Upper lobe of left lung (tissue), 4 donors: ENCODE measurements at regions not wholly inside any gene's neighbourhood (a gene's known extent, or its start where the extent isn't known, plus 50 kb on each side); places are given as distances from the start of the nearest gene placed in this dataset.

Source experiments
- POLR2AphosphoS5 ChIP-seq, 2 donors: sonication (generic); formaldehyde crosslinking; IDR thresholded peaks; one replicate each; pipeline ENCODE4 v1.5.1; 2017; ENCODE audit warnings: antibody characterized with exemption in 2 of 2
- TF ChIP-seq, protein P1 (sequence below), 6 experiments: fragments of 450-650 bp in 4 of 6; fragments of 200-600 bp in 2 of 6; sonication (generic) in 2 of 6; IDR thresholded peaks; one replicate each; pipeline ENCODE4 v1.5.1; 2016 to 2019; ENCODE audit warnings: antibody characterized with exemption in 6 of 6

DNA sequence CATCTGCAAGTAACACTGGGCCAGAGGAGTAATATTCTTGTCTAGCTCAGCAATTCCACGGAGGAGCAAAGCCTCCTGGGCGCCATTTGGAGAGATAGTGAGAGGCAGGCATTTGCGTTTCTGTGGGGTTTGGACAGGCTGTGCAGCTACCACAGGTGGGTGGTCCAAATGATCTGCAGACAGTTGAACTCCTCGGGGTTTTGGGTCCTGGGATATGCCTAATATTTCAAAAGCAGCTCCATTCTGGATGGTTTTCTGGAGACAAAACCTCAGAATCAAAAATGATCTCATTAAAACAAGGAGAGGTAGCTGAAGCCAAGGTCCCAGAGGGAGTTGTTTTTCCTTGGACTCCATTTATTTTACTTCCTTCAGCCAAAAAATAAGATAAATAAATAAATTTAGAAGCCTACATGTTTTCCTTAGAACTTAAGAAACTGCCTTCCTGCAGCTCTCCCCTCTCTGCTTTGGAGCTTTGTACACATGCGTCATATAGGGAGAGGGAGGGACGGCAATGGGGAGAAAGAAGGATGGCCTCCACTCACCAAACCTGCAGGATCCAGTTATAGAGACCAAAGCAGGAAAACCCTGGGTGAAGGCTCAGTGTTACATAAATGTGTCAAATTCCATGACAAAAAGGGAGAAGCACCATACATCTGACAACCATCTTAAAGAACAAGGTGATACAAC, 227.3 kb upstream of the DAAM1 start:
- TF ChIP-seq, protein P1, sequence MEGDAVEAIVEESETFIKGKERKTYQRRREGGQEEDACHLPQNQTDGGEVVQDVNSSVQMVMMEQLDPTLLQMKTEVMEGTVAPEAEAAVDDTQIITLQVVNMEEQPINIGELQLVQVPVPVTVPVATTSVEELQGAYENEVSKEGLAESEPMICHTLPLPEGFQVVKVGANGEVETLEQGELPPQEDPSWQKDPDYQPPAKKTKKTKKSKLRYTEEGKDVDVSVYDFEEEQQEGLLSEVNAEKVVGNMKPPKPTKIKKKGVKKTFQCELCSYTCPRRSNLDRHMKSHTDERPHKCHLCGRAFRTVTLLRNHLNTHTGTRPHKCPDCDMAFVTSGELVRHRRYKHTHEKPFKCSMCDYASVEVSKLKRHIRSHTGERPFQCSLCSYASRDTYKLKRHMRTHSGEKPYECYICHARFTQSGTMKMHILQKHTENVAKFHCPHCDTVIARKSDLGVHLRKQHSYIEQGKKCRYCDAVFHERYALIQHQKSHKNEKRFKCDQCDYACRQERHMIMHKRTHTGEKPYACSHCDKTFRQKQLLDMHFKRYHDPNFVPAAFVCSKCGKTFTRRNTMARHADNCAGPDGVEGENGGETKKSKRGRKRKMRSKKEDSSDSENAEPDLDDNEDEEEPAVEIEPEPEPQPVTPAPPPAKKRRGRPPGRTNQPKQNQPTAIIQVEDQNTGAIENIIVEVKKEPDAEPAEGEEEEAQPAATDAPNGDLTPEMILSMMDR (IDR thresholded peaks at IDR 0.05) = no peak
- TF ChIP-seq POLR2AphosphoS5 (IDR thresholded peaks at IDR 0.05) = no peak
